Vagina (tissue), 2 donors: ENCODE measurements at regions not wholly inside any gene's neighbourhood (a gene's known extent, or its start where the extent isn't known, plus 50 kb on each side); places are given as distances from the start of the nearest gene placed in this dataset.

Experiments used
- CTCF ChIP-seq, 3 experiments: fragments of 450-650 bp in 2 of 3; fragments of 200-600 bp in 1 of 3; sonication (generic) in 1 of 3; IDR thresholded peaks; one replicate each; pipeline ENCODE4 v1.5.1; 2017 to 2019; ENCODE audit warnings: antibody characterized with exemption in 3 of 3, mild to moderate bottlenecking in 2 of 3, moderate library complexity in 2 of 3
- POLR2A ChIP-seq, 2 donors: fragments of 450-650 bp; IDR thresholded peaks; one replicate each; pipeline ENCODE4 v1.6.1; 2017; ENCODE audit warnings: antibody characterized with exemption in 2 of 2, mild to moderate bottlenecking in 2 of 2, moderate library complexity in 2 of 2
- POLR2AphosphoS5 ChIP-seq, 2 donors: sonication (generic); formaldehyde crosslinking; IDR thresholded peaks; one replicate each; pipeline ENCODE4 v1.9.0; 2017; ENCODE audit warnings: antibody characterized with exemption in 2 of 2, mild to moderate bottlenecking in 2 of 2, low read depth in 1 of 2; ENCODE audit not compliant: insufficient read depth in 1 of 2

DNA sequence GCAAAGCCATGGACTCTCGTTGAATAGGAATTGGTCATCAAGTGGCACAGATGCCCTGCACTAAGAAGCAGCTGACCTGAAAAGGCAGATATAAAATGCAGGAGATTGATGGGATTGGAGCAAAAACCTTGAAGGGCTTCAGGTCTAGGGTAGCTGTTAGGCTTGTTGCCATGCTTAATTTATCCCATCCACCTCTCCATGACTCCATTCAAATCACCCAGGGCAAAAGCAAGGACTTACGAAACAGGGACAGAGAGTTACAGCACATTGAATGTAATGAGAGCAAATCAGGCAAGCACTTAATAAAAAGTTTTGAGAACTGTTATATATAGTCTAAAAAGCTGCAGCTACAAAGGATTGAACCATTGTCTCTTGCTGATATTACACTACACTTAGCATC is 298.2 kb upstream of the ESRRG start:
- TF ChIP-seq CTCF (IDR thresholded peaks at IDR 0.05) (no peak), POLR2AphosphoS5 (IDR thresholded peaks at IDR 0.05; ENCODE audit: insufficient read depth in 1 of 2, low read depth in 1 of 2) (no peak), POLR2A (IDR thresholded peaks at IDR 0.05) (no peak)
